ENCODE measurements at regions not wholly inside any gene's neighbourhood (a gene's known extent, or its start where the extent isn't known, plus 50 kb on each side); places are given as distances from the start of the nearest gene placed in this dataset.

DNA sequence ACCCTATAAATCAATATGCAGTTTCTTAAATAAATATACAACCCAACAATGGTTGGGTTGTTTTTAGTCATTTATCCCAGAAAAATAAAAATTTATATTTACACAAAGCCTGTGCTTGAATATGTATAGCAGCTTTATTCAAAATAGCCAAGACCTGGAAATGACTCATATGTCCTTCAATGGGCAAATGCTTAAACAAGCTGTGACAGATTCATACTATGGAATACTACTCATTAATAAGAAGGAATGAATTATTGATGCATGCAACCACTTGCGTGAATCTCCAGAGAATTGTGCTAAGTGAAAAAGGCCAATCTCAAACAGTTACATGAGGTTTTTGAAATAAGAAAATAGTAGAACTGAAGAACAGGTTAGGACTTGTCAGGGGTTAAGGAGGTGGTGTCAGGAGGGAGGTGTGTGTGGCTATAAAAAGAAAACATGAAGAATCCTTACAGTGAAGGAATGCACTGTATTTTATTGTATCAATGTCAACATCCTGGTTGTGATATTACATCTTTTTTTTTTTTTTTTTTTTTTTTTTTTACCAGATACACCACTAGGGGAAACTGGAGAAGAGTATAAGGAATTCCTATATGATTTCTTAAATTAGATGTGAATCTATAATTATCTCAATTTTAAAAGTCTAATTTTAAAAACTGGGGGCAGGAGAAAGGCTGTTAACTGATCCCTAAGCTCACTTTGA is 82.4 kb upstream of the CD44 start:
- POLR2A ChIA-PET = interaction anchor here (0.6 kb wide), 1 partner anchor 99 kb away, joined by 3 read pairs; no protein-coding TSS in a partner anchor
- TF ChIP-seq, protein P1, sequence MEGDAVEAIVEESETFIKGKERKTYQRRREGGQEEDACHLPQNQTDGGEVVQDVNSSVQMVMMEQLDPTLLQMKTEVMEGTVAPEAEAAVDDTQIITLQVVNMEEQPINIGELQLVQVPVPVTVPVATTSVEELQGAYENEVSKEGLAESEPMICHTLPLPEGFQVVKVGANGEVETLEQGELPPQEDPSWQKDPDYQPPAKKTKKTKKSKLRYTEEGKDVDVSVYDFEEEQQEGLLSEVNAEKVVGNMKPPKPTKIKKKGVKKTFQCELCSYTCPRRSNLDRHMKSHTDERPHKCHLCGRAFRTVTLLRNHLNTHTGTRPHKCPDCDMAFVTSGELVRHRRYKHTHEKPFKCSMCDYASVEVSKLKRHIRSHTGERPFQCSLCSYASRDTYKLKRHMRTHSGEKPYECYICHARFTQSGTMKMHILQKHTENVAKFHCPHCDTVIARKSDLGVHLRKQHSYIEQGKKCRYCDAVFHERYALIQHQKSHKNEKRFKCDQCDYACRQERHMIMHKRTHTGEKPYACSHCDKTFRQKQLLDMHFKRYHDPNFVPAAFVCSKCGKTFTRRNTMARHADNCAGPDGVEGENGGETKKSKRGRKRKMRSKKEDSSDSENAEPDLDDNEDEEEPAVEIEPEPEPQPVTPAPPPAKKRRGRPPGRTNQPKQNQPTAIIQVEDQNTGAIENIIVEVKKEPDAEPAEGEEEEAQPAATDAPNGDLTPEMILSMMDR (IDR thresholded peaks at IDR 0.05; ENCODE audit: insufficient read depth, low read length, missing control alignments) = no peak
- no peak overlapping the region for H3K4me3 ChIP-seq (ENCODE audit: low read depth, low read length)
- CTCF ChIA-PET = interaction anchor here (0.6 to 1.4 kb wide), 5 partner anchors 11 to 311 kb away, joined by 3 to 5 read pairs (median 3); no protein-coding TSS in a partner anchor
- no peak for DNase-seq (ENCODE audit: low read depth, low spot score)

DNA sequence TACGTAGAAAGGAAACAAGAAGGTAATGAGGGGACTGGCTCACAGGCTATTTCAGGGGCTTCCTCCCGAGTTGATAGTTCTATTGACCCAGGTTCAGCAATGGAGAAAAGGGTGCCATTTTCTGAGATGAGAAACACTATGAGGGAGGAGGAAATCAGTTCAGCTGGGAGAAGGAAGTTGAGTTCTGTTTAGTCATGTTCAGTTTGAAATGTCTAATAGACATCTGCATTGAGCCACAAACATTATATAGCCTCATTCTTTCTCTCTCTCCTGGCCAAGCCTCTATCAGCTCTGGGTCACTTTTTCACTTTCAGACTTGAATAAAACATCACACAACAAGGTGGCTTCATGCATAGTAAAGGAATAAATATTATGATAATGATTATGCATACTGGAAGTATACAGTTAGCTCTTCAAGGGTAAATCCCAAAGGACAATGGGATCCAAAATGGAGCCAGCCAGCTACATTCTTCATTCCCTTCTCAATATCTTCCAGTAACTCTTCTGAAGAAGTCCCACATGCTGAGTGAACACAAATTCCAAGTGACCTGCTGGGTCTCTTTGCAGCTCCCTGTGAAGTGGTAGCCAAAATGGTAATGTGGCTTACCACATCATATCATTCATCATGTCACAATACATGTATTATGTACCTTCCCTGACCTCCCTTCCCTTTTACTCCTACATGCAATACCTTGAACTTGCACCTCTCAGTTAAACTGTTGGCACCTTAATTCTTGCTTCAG is 80.9 kb upstream of the CD44 start:
- ChIA-PET CTCF (interaction anchor here (1.0 to 1.4 kb wide), 3 partner anchors 15 to 22 kb away, joined by 3 to 5 read pairs (median 4); no protein-coding TSS in a partner anchor), POLR2A (no interaction called here)

DNA sequence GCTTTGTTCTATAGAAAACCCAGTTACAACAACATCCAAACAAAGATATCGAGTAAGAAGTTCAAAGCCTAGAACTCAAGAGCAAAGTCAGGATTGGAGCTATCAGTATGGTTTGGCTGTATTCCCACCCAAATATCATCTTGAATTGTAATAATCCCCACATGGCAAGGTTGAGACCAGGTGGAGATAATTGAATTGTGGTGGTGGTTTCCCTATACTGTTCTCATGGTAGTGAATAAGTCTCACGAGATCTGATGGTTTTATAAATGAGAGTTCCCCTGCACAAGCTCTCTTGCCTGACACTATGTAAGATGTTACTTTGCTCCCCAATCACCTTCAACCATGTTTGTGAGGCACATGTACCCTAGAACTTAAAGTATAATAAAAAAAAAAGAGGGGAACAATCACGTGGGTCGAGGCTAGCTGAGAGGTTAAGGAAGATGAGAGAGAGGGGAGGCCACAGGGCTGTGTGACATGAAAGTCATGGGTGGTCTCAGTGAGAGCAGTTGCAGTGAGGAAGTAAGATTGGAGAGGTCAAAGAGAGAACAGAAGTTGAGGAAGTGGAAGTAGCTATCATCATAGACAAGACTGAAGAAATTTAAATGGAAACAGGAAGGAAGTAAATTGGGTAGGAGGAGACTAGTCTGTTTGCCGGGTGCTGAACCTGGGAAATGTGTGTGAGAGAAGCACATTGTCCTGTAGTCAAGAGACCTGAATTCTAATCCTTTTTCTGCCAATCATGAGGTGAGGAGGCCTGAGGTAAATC is 80.1 kb upstream of the CD44 start:
- POLR2A ChIA-PET = no interaction called here
- H3K4me3 ChIP-seq (ENCODE audit: low read depth, low read length) = no peak overlapping the region
- TF ChIP-seq, protein P1 (IDR thresholded peaks at IDR 0.05; ENCODE audit: insufficient read depth, low read length, missing control alignments) = no peak
- no peak for DNase-seq (ENCODE audit: low read depth, low spot score)
- CTCF ChIA-PET = interaction anchor here (0.9 to 1.3 kb wide), 3 partner anchors 18 to 333 kb away, joined by 3 to 4 read pairs (median 3); no protein-coding TSS in a partner anchor

More for the DNA sequence above, 80.9 kb upstream of the CD44 start:
- DNase-seq (ENCODE audit: low read depth, low spot score) = no peak
- no peak overlapping the region for H3K4me3 ChIP-seq (ENCODE audit: low read depth, low read length)
- TF ChIP-seq, protein P1 (IDR thresholded peaks at IDR 0.05; ENCODE audit: insufficient read depth, low read length, missing control alignments) = no peak

DNA sequence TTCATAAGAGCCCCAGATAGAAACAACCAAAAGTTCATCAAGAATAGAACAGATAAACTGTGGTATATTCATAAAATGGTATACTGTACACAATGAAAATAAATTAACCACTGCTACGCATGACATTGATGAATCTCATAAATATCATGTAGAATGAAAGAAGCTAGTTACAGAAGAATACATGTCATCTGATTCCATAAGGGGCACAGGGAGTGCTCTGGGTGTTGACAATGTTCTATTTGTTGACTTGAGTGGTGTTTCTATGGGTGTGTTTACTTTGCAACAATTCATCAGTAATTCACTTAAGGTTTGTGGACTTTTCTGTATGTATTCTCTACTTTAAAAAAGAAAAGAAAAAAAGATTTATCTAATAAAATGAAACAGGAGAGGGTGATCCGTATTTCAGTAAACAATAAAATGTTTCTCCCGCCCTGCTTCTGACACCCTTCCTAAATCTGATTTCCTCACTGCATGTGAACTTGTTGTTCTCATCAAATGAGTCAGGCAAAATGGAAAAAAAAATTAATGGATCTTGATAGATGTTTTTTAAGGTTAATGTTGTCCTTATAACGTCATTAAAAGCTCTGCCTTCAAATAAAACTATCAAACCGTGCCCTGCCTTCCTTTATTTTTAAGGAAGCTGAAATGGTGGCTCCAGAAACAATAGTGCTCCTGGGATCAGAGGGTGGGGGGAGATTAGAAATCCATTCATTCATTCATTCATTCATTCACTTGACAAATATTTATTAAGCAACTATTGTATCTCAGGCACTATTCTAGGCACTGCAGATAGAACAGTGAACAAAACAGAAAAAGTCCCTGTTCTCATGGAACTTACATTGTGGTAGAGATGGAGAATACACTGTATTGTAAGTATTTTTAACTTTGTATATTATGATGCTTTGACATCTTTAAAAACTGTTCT is 77.2 kb upstream of the CD44 start:
- ChIA-PET CTCF (interaction anchor here (2.4 kb wide), 1 partner anchor 11 kb away, joined by 9 read pairs; no protein-coding TSS in a partner anchor), POLR2A (no interaction called here)
- TF ChIP-seq, protein P1 (IDR thresholded peaks at IDR 0.05; ENCODE audit: insufficient read depth, low read length, missing control alignments) = no peak
- DNase-seq (ENCODE audit: low read depth, low spot score) = no peak
- no peak overlapping the region for H3K4me3 ChIP-seq (ENCODE audit: low read depth, low read length)

DNA sequence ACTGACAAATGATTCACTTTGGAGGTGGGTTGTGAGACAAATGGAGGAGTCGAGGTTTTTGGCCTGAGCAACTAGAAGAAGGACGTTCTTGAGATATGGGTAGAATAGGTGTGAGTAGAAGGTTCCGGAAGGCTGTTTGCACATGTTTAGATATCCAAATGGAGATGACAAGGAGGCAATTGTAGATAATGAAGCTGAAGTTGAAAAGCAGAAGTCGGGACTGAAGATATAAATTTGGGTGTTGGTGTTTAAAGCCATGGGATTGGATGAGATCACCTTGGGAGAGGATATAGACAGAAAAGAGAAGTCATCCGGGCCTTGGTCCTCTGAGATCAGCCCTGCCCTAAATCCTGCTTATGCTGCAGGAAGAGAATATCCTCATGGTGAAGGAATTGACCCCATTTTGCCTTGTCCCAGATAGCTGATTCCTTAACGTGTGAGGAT is 75.5 kb upstream of the CD44 start:
- DNase-seq (ENCODE audit: low read depth, low spot score) = no peak
- H3K4me3 ChIP-seq (ENCODE audit: low read depth, low read length) = no peak overlapping the region
- CTCF ChIA-PET = interaction anchor here (1.1 to 1.4 kb wide), 3 partner anchors 9 to 25 kb away, joined by 3 read pairs; no protein-coding TSS in a partner anchor
- POLR2A ChIA-PET = interaction anchor here (1.6 to 1.7 kb wide), 2 partner anchors 10 to 27 kb away, joined by 6 to 9 read pairs; no protein-coding TSS in a partner anchor
- TF ChIP-seq, protein P1 (IDR thresholded peaks at IDR 0.05; ENCODE audit: insufficient read depth, low read length, missing control alignments) = no peak

Measured in AG04449 (cell line).